Brain microvascular endothelial cell (primary cell): ENCODE measurements at regions not wholly inside any gene's neighbourhood (a gene's known extent, or its start where the extent isn't known, plus 50 kb on each side); places are given as distances from the start of the nearest gene placed in this dataset.
"Not testable (repeated sequence)": the region's sequence is repeated elsewhere in the genome, so short reads cannot be mapped to it uniquely, and the experiment has no call there.

ENCODE experiments used
- DNase-seq: peaks from one replicate; pipeline ENCODE4 v3.0.0-alpha.2; 2020
- H3K27ac ChIP-seq: fragments of 250-450 bp; sonication (Bioruptor Pico); 2 replicates; pipeline ENCODE4 v1.5.1; 2020; ENCODE audit warnings: mild to moderate bottlenecking, moderate library complexity
- H3K27me3 ChIP-seq: fragments of 250-450 bp; sonication (Bioruptor Pico); replicated peaks from 2 replicates; pipeline ENCODE4 v1.5.1; 2020; ENCODE audit warnings: mild to moderate bottlenecking
- H3K36me3 ChIP-seq: fragments of 250-450 bp; sonication (Bioruptor Pico); replicated peaks from 2 replicates; pipeline ENCODE4 v1.5.1; 2020; ENCODE audit warnings: mild to moderate bottlenecking
- H3K4me3 ChIP-seq: 2 replicates; pipeline ENCODE4 v1.5.1; 2011; ENCODE audit warnings: low read depth, mild to moderate bottlenecking, control low read depth, low read length, moderate library complexity
- in situ Hi-C: cut with HindIII; loops from 2 replicates; pipeline ENCODE4 v1.10.0; 2017; ENCODE audit warnings: low sequenced_read_pairs, low pct_ligation_motif_present
- TF ChIP-seq, protein P1 (sequence below): IDR thresholded peaks from 2 replicates; pipeline ENCODE4 v1.5.1; 2011; ENCODE audit warnings: low read depth, mild to moderate bottlenecking, moderate library complexity, low read length, control low read depth, inconsistent platforms; ENCODE audit errors: missing control alignments

GRCh38 chr1:209191262-209191634 is 392.3 kb upstream of the CAMK1G start:
- DNase-seq = no peak
- TF ChIP-seq, protein P1, sequence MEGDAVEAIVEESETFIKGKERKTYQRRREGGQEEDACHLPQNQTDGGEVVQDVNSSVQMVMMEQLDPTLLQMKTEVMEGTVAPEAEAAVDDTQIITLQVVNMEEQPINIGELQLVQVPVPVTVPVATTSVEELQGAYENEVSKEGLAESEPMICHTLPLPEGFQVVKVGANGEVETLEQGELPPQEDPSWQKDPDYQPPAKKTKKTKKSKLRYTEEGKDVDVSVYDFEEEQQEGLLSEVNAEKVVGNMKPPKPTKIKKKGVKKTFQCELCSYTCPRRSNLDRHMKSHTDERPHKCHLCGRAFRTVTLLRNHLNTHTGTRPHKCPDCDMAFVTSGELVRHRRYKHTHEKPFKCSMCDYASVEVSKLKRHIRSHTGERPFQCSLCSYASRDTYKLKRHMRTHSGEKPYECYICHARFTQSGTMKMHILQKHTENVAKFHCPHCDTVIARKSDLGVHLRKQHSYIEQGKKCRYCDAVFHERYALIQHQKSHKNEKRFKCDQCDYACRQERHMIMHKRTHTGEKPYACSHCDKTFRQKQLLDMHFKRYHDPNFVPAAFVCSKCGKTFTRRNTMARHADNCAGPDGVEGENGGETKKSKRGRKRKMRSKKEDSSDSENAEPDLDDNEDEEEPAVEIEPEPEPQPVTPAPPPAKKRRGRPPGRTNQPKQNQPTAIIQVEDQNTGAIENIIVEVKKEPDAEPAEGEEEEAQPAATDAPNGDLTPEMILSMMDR = no peak
- in situ Hi-C loops = no loop called here
- Histone ChIP-seq H3K36me3 (no peaks in the 10 kb centered on the region), H3K4me3 (no peak overlapping the region), H3K27me3 (no peaks in the 10 kb centered on the region), H3K27ac (no peak overlapping the region)

GRCh38 chr1:209196140-209196539 is 387.4 kb upstream of the CAMK1G start:
- H3K27ac ChIP-seq = no peak overlapping the region
- no peak for DNase-seq
- in situ Hi-C loops = no loop called here
- H3K27me3 ChIP-seq = no peaks in the 10 kb centered on the region
- H3K4me3 ChIP-seq = no peak overlapping the region
- TF ChIP-seq, protein P1 = no peak
- H3K36me3 ChIP-seq = no peaks in the 10 kb centered on the region

GRCh38 chr1:209198961-209199750 is 384.4 kb upstream of the CAMK1G start:
- no peak overlapping the region for H3K4me3 ChIP-seq
- no peaks in the 10 kb centered on the region for H3K27me3 ChIP-seq
- no peak for DNase-seq
- H3K36me3 ChIP-seq = no peaks in the 10 kb centered on the region
- TF ChIP-seq, protein P1 = no peak
- H3K27ac ChIP-seq = no peak overlapping the region
- in situ Hi-C loops = no loop called here

DNA sequence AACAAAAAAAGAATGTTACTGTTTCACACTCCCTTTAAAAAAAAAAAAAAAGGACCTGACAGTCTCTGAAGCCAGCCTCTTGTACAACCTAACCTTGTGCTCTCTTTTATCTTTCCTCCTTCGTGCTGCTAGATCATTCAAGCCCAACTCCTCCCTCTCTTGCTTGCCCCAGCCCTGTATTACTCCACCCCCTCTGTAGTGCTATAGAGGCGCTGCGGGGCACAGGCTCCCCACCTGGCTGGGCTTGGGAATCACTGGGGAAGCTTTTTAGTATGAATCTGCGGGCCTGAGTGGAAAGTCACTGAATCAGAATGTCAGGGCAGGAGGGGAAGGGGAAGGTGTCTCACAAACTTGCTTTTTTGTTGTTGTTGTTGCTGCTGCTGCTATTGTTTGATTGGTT is 383.7 kb upstream of the CAMK1G start:
- no peaks in the 10 kb centered on the region for H3K27me3 ChIP-seq
- no peak for DNase-seq
- no peak overlapping the region for H3K4me3 ChIP-seq
- no peak overlapping the region for H3K27ac ChIP-seq
- H3K36me3 ChIP-seq = no peaks in the 10 kb centered on the region
- in situ Hi-C loops = no loop called here
- TF ChIP-seq, protein P1 = no peak

DNA sequence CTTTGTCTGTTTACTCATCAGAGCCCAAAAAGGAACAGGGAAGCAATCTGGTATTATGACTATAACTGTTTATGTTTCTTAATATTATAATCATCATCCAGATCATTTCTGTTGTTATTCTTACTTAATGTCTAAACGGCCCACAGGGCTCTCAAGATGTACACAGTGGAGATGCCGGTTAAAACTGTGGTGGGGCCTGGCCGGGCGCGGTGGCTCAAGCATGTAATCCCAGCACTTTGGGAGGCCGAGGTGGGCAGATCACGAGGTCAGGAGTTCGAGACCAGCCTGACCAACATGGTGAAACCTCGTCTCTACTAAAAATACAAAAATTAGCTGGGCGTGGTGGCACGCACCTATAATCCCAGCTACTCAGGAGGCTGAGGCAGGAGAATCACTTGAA is 381.2 kb upstream of the CAMK1G start:
- in situ Hi-C loops, H3K4me3 ChIP-seq, H3K27me3 ChIP-seq, H3K27ac ChIP-seq, DNase-seq, H3K36me3 ChIP-seq: not testable (repeated sequence)

DNA sequence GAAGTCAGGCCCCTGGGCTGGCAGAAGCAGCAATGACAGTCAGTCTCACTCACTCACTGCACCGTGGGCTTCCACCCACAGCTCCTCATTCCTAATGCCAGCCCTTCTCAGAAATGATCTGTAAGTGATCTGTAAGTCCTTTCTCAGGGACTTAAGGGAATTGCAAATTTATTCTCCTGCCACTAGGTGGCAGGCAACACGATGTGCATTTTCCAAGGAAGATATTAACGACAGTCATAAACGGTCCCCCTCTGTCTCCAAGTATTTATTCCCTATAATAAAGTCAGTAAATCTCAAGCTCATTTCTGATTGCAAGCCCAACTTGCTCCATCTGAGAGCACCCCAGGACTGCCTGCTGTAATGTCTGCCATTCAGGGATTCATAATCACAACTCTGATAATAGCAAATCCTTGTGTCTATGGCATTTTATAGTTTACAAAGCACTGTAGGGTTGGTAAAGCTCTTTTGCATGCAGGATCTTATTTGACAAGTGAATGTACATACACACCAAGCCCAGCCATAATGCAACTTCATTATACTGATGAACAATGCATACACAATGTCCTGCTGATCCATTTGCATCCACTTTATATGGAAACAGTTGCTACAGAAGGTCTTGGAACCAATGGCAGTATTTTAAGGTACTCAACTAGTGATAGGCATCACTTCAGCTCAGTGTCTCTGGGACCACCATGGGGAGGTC is 380.5 kb upstream of the CAMK1G start:
- peaks cover under 1% of the 10 kb centered on the region for H3K27me3 ChIP-seq
- in situ Hi-C loops = no loop called here
- H3K36me3 ChIP-seq = no peaks in the 10 kb centered on the region
- DNase-seq = peak; percentile 22
- no peak overlapping the region for H3K27ac ChIP-seq
- H3K4me3 ChIP-seq = no peak overlapping the region
- TF ChIP-seq, protein P1 = peak; percentile 76
